Breast epithelium (tissue), 4 donors: ENCODE measurements at regions not wholly inside any gene's neighbourhood (a gene's known extent, or its start where the extent isn't known, plus 50 kb on each side); places are given as distances from the start of the nearest gene placed in this dataset.
"Not testable (repeated sequence)": the region's sequence is repeated elsewhere in the genome, so short reads cannot be mapped to it uniquely, and the experiment has no call there.

Source experiments
- DNase-seq, 2 donors: peaks; one replicate each; pipeline ENCODE4 v3.0.0-alpha.2; 2019; ENCODE audit warnings: low spot score in 2 of 2
- H3K27ac ChIP-seq, 2 donors: fragments of 200-600 bp; sonication (generic) in 1 of 2; one replicate each; pipeline ENCODE4 v1.5.1; 2016 to 2019; ENCODE audit warnings: mild to moderate bottlenecking in 1 of 2
- H3K27me3 ChIP-seq, 2 donors: fragments of 200-600 bp; sonication (generic) in 1 of 2; one replicate each; pipeline versions ENCODE4 v1.5.1 to v1.6.0; 2017 to 2019; ENCODE audit warnings: control low read depth in 1 of 2, mild to moderate bottlenecking in 1 of 2
- H3K36me3 ChIP-seq: fragments of 200-600 bp; one replicate; pipeline ENCODE4 v1.5.1; 2019
- H3K4me1 ChIP-seq, 2 donors: fragments of 200-600 bp; sonication (generic); one replicate each; pipeline ENCODE4 v1.5.1; 2016 to 2019; ENCODE audit warnings: control low read depth in 1 of 2
- H3K4me3 ChIP-seq, 3 donors: fragments of 200-600 bp; sonication (generic); 1 replicate in 2 of 3; 2 replicates in 1 of 3; pipeline ENCODE4 v1.5.1; 2016 to 2019; ENCODE audit warnings: mild to moderate bottlenecking in 3 of 3, moderate library complexity in 2 of 3
- H3K9me3 ChIP-seq, 2 donors: fragments of 200-600 bp; sonication (generic) in 1 of 2; one replicate each; pipeline ENCODE4 v1.5.1; 2016 to 2019; ENCODE audit warnings: control low read depth in 1 of 2
- POLR2A ChIP-seq: fragments of 450-650 bp; IDR thresholded peaks from one replicate; pipeline ENCODE4 v1.6.1; 2016; ENCODE audit warnings: antibody characterized with exemption, mild to moderate bottlenecking, moderate library complexity
- POLR2AphosphoS5 ChIP-seq, 3 donors: sonication (generic); formaldehyde crosslinking; IDR thresholded peaks; one replicate each; pipeline ENCODE4 v1.6.1; 2017; ENCODE audit warnings: antibody characterized with exemption in 3 of 3
- intact Hi-C: fragments of 100-400 bp; cut with DNase I; formaldehyde crosslinking; loops from one replicate; pipeline ENCODE4 v1.15.1; 2023; ENCODE audit warnings: low total_unique reads
- TF ChIP-seq, protein P1 (sequence below), 3 donors: fragments of 450-650 bp; IDR thresholded peaks; one replicate each; pipeline ENCODE4 v1.5.1; 2016 to 2017; ENCODE audit warnings: antibody characterized with exemption in 3 of 3, mild to moderate bottlenecking in 3 of 3, moderate library complexity in 3 of 3

DNA sequence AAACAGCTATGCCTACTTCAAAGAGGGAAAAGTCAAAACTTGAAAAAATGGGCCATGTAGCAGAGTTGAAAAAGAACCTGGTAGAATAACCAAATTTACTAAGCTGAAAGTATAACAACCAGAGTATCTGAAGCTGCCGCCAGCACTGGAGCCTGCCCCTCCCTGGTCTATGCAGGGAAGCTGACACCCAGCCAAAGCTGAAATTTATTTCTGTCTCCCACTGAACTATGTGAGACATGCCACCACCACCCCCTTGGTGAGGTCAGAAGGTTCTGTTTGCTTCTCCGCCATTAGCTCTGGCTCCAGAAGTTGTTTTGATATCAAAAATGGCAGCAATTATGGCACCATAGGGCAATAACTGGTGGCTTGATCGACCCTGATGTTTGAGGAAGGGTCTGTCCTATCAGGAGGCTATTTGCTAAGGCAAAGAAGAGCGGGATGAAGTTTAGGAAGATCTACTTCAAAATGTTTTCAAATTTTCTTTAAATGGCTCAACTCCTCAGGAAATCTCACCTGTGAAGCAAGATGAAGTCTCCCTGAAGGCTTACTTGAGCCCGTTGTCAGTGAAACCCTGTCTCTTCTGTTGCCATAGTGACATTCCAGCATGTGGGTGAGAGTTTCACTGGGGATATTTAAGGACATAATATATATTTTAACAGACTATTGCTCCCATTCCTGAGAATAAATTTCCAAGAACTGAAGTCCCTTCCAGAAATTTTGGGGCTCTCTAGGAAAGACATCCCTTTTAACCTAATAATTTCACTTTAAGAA is 122.0 kb downstream of the COPRS start:
- Histone ChIP-seq H3K27ac (no peak overlapping the region), H3K4me3 (no peak overlapping the region), H3K36me3 (no peaks in the 10 kb centered on the region), H3K27me3 (no peaks in the 10 kb centered on the region), H3K4me1 (no peaks in the 10 kb centered on the region), H3K9me3 (no peaks in the 10 kb centered on the region)
- TF ChIP-seq, protein P1, sequence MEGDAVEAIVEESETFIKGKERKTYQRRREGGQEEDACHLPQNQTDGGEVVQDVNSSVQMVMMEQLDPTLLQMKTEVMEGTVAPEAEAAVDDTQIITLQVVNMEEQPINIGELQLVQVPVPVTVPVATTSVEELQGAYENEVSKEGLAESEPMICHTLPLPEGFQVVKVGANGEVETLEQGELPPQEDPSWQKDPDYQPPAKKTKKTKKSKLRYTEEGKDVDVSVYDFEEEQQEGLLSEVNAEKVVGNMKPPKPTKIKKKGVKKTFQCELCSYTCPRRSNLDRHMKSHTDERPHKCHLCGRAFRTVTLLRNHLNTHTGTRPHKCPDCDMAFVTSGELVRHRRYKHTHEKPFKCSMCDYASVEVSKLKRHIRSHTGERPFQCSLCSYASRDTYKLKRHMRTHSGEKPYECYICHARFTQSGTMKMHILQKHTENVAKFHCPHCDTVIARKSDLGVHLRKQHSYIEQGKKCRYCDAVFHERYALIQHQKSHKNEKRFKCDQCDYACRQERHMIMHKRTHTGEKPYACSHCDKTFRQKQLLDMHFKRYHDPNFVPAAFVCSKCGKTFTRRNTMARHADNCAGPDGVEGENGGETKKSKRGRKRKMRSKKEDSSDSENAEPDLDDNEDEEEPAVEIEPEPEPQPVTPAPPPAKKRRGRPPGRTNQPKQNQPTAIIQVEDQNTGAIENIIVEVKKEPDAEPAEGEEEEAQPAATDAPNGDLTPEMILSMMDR (IDR thresholded peaks at IDR 0.05): no peak
- no peak for TF ChIP-seq POLR2A
- no peak for TF ChIP-seq POLR2AphosphoS5 (IDR thresholded peaks at IDR 0.05)
- no peak for DNase-seq
- intact Hi-C loops: no loop called here

DNA sequence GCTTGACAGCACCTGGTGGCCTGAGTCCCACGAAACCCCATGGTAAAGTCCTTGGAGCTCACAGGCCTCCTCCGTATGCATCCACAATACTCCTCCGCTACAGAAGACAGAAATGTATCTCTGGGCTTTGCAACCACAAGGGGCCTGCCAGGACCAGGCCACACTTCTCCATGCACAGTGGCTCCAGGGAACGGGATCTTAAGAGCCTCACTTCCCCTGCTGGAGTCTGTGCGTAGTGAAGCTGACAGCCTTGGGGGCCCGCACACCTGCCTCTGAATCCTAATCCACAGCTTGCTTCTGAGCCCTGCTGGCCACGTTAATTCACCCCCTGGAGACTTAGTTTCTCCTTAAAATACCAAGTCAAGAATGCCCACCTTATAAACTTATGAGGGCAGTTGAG is 125.7 kb downstream of the COPRS start:
- no peaks in the 10 kb centered on the region for H3K36me3 ChIP-seq
- H3K9me3 ChIP-seq: no peaks in the 10 kb centered on the region
- no peaks in the 10 kb centered on the region for H3K27me3 ChIP-seq
- no peak for DNase-seq
- no peak overlapping the region for H3K4me3 ChIP-seq
- no peaks in the 10 kb centered on the region for H3K4me1 ChIP-seq
- TF ChIP-seq, protein P1 (IDR thresholded peaks at IDR 0.05): no peak
- TF ChIP-seq POLR2A (no peak), POLR2AphosphoS5 (IDR thresholded peaks at IDR 0.05) (no peak)
- no peak overlapping the region for H3K27ac ChIP-seq
- intact Hi-C loops: no loop called here

DNA sequence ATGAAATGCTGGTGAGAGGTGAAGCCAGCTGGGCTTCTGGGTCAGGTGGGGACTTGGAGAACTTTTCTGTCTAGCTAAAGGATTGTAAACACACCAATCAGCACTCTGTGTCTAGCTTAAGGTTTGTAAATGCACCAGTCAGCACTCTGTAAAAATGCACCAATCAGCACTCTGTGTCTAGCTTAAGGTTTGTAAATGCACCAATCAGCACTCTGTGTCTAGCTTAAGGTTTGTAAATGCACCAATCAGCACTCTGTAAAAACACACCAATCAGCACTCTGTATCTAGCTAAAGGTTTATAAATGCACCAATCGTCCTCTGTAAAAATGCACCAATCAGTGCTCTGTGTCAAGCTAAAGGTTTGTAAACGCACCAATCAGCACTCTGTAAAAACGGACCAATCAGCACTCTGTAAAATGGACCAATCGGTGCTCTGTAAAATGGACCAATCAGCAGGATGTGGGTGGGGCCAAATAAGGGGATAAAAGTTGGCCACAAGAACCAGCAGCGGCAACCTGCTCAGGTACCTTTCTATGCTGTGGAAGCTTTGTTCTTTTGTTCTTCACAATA is 127.4 kb downstream of the COPRS start:
- H3K9me3 ChIP-seq, H3K27me3 ChIP-seq, H3K4me3 ChIP-seq, DNase-seq, H3K27ac ChIP-seq, H3K4me1 ChIP-seq, H3K36me3 ChIP-seq, intact Hi-C loops: not testable (repeated sequence)

DNA sequence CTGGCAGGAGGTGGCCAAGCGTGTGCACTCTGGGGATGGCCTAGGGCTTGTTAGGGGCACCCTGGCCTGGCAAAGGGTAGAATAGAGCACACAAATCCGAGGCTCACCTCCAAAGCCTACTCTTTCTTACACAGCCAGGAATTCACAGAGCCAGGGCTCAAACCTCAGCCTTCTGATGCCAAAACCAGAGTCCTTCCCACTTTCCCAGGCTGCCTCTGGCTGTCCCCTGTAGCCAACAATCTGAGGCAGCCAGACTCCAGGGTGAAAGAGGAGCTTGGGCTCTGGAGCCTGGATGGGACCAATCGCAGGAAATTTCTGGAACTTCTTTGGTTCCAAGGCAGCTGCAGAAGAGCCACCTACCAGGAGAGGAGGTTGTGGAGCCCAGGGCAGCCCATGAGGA is 127.9 kb downstream of the COPRS start:
- TF ChIP-seq POLR2AphosphoS5 (IDR thresholded peaks at IDR 0.05) (no peak), POLR2A (no peak)
- TF ChIP-seq, protein P1 (IDR thresholded peaks at IDR 0.05): no peak
- Histone ChIP-seq H3K9me3 (no peaks in the 10 kb centered on the region), H3K4me1 (no peaks in the 10 kb centered on the region), H3K4me3 (no peak overlapping the region), H3K36me3 (no peaks in the 10 kb centered on the region), H3K27me3 (no peaks in the 10 kb centered on the region), H3K27ac (no peak overlapping the region)
- intact Hi-C loops: no loop called here
- DNase-seq: no peak

DNA sequence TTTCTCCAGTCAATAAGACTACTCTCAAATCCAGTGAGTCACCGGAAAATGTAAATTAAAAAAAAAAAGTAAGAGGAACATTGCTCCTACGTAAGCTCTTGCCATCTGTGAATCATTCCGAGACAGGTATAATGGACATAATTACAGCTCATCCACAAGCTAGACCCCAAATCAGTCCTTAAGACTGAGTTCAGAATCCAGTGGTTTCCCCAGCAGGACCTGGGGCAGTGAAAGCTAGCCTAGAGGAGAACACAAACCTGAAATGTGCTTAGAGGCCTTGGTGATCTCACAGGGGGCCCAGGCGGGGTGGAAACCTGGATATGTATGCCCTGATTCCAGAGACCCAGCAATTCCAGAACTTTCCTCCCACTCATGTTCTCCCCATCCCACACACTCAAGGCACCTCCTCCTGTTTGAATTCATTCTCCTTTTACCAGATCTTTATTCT is 132.0 kb downstream of the COPRS start:
- Histone ChIP-seq H3K4me3 (no peak overlapping the region), H3K36me3 (no peaks in the 10 kb centered on the region), H3K27me3 (no peaks in the 10 kb centered on the region), H3K27ac (no peak overlapping the region), H3K4me1 (no peaks in the 10 kb centered on the region), H3K9me3 (no peaks in the 10 kb centered on the region)
- intact Hi-C loops: no loop called here
- no peak for DNase-seq
- TF ChIP-seq POLR2A (no peak), POLR2AphosphoS5 (IDR thresholded peaks at IDR 0.05) (no peak)
- TF ChIP-seq, protein P1 (IDR thresholded peaks at IDR 0.05): no peak
